Choroid plexus epithelial cell (primary cell): ENCODE measurements at regions not wholly inside any gene's neighbourhood (a gene's known extent, or its start where the extent isn't known, plus 50 kb on each side); places are given as distances from the start of the nearest gene placed in this dataset.
A peak's percentile ranks its signal among the peaks of the same experiment; 100 is the strongest.

Experiments
- DNase-seq: peaks from one replicate; pipeline ENCODE4 v3.0.0-alpha.2; 2010; ENCODE audit warnings: low read depth
- H3K4me3 ChIP-seq: 2 replicates; pipeline ENCODE4 v1.5.1; 2011; ENCODE audit warnings: low read depth, mild to moderate bottlenecking, control low read depth, low read length, moderate library complexity
- CTCF ChIP-seq: conservative IDR thresholded peaks from 2 replicates; pipeline ENCODE4 v1.5.1; 2011; ENCODE audit warnings: low read depth, mild to moderate bottlenecking, control low read depth, inconsistent platforms, low read length, moderate library complexity

GRCh38 chr2:190786404-190787166 lies 94.0 kb upstream of the GLS start:
- TF ChIP-seq CTCF, result no peak
- no peak for DNase-seq
- no peak overlapping the region for H3K4me3 ChIP-seq

DNA sequence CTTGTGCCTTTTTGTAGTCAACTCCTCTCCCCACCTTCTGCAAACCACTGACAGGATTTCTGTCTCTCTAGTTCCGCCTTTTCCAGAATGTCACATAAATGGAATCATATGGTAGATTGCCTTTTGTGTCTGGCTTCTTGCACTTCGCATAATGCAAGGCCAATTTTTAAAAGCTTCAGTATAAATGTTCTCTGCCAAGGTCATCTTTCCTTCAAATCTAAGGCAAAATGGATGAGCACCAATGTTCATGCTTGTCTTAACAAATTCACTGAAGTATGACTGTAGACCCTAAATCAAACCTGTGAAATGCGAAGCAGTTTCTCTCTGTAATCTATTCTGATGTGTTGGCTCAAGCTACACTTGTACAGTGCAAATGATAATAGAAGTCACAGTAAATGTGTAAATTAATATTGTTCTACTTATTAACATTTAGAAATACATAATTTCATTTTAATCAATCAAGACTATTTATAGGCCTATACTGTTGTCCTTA lies 92.8 kb upstream of the GLS start:
- no peak for TF ChIP-seq CTCF
- H3K4me3 ChIP-seq, result no peak overlapping the region
- DNase-seq, result no peak

- no peak for DNase-seq
- no peak overlapping the region for H3K4me3 ChIP-seq
- TF ChIP-seq CTCF, result no peak
Measured at GRCh38 chr2:190789074-190790004, 91.3 kb upstream of the GLS start.

- H3K4me3 ChIP-seq, result no peak overlapping the region
- DNase-seq, result peak; percentile 59
- no peak for TF ChIP-seq CTCF
Measured at GRCh38 chr2:190791347-190791975, 89.2 kb upstream of the GLS start.

GRCh38 chr2:190791976-190792575 lies 88.5 kb upstream of the GLS start:
- no peak overlapping the region for H3K4me3 ChIP-seq
- DNase-seq, result no peak
- TF ChIP-seq CTCF, result no peak
